Naive thymus-derived CD4-positive, alpha-beta T cell (primary cell): ENCODE measurements at regions not wholly inside any gene's neighbourhood (a gene's known extent, or its start where the extent isn't known, plus 50 kb on each side); places are given as distances from the start of the nearest gene placed in this dataset.
"Not testable (repeated sequence)": the region's sequence is repeated elsewhere in the genome, so short reads cannot be mapped to it uniquely, and the experiment has no call there.

Experiments
- ATAC-seq: fragments of 150-1000 bp; cut with Tn5 transposase; 2 replicates; pipeline ENCODE4 v1.10.0; 2021; ENCODE audit warnings: mild to moderate bottlenecking, moderate library complexity
- CTCF ChIA-PET: fragments of 350-600 bp; sonication (Branson Sonifier 250); formaldehyde crosslinking; loops from one replicate; lab custom pipeline; 2021; ENCODE audit warnings: antibody characterized with exemption; lab: Charles Lee
- POLR2A ChIA-PET: fragments of 350-600 bp; sonication (Branson Sonifier 250); formaldehyde crosslinking; loops from one replicate; lab custom pipeline; 2021; ENCODE audit warnings: antibody characterized with exemption, inconsistent platforms; lab: Charles Lee
- DNase-seq, 9 donors: peaks; one replicate each; pipeline versions ENCODE4 v3.0.0 to v3.0.0-alpha.2; 2020 to 2022; ENCODE audit warnings: mixed read lengths in 1 of 9
- H3K27ac ChIP-seq: one replicate; pipeline ENCODE4 v1.7.0; 2013; ENCODE audit warnings: mild to moderate bottlenecking, low read depth, low read length, moderate library complexity
- H3K27me3 ChIP-seq, 2 donors: one replicate each; pipeline ENCODE4 v1.7.0; 2013; ENCODE audit warnings: low read length in 2 of 2, mild to moderate bottlenecking in 2 of 2, moderate library complexity in 2 of 2; ENCODE audit not compliant: control insufficient read depth in 2 of 2, insufficient read depth in 2 of 2
- H3K36me3 ChIP-seq, 3 experiments: 1 replicate in 2 of 3; 2 replicates in 1 of 3; pipeline ENCODE4 v1.7.0; 2013; ENCODE audit warnings: low read length in 3 of 3, mild to moderate bottlenecking in 3 of 3, moderate library complexity in 1 of 3; ENCODE audit not compliant: insufficient read depth in 3 of 3, control insufficient read depth in 2 of 3
- H3K4me1 ChIP-seq, 2 donors: one replicate each; pipeline ENCODE4 v1.7.0; 2013; ENCODE audit warnings: low read length in 2 of 2, mild to moderate bottlenecking in 2 of 2, moderate library complexity in 1 of 2; ENCODE audit not compliant: control insufficient read depth in 2 of 2, insufficient read depth in 2 of 2
- H3K4me3 ChIP-seq: 2 replicates; pipeline ENCODE4 v1.7.0; 2013; ENCODE audit warnings: mild to moderate bottlenecking, low read length
- H3K9me3 ChIP-seq, 3 experiments: 1 replicate in 2 of 3; 2 replicates in 1 of 3; pipeline ENCODE4 v1.7.0; 2013; ENCODE audit warnings: low read length in 3 of 3; ENCODE audit not compliant: control insufficient read depth in 2 of 3
- H3K27ac Mint-ChIP-seq, 9 donors: one replicate each; pipeline ENCODE4 v1.8.0; 2020 to 2022; ENCODE audit warnings: mixed read lengths in 9 of 9, mild to moderate bottlenecking in 8 of 9, moderate library complexity in 5 of 9, inconsistent platforms in 2 of 9
- H3K27me3 Mint-ChIP-seq, 5 donors: one replicate each; pipeline ENCODE4 v1.8.0; 2021 to 2022; ENCODE audit warnings: mixed read lengths in 5 of 5, mild to moderate bottlenecking in 1 of 5
- H3K36me3 Mint-ChIP-seq, 5 donors: one replicate each; pipeline ENCODE4 v1.8.0; 2020 to 2022; ENCODE audit warnings: mixed read lengths in 5 of 5, mild to moderate bottlenecking in 3 of 5, inconsistent platforms in 1 of 5
- H3K4me1 Mint-ChIP-seq, 7 donors: one replicate each; pipeline ENCODE4 v1.8.0; 2020 to 2022; ENCODE audit warnings: mixed read lengths in 7 of 7, mild to moderate bottlenecking in 3 of 7, inconsistent platforms in 1 of 7
- H3K4me3 Mint-ChIP-seq, 10 donors: one replicate each; pipeline ENCODE4 v1.8.0; 2020 to 2022; ENCODE audit warnings: mild to moderate bottlenecking in 10 of 10, mixed read lengths in 10 of 10, moderate library complexity in 6 of 10, inconsistent platforms in 2 of 10
- H3K9me3 Mint-ChIP-seq, 11 donors: one replicate each; pipeline ENCODE4 v1.8.0; 2020 to 2022; ENCODE audit warnings: mixed read lengths in 11 of 11, mild to moderate bottlenecking in 4 of 11, inconsistent platforms in 1 of 11, moderate library complexity in 1 of 11
- intact Hi-C, 2 donors: fragments of 100-400 bp; cut with micrococcal nuclease; formaldehyde crosslinking; loops; one replicate each; pipeline ENCODE4 v1.15.1; 2023

- no peak for ATAC-seq
- Histone ChIP-seq H3K4me3 (no peak overlapping the region), H3K4me1 (no peaks in the 10 kb centered on the region), H3K9me3 (no peaks in the 10 kb centered on the region), H3K27me3 (no peaks in the 10 kb centered on the region), H3K36me3 (no peaks in the 10 kb centered on the region), H3K27ac (no peak overlapping the region)
- H3K4me3 Mint-ChIP-seq: no peak overlapping the region
- no peak for DNase-seq
- H3K9me3 Mint-ChIP-seq: peaks cover 0 to 26% (median 6%) of the 10 kb centered on the region in 11 donors
- H3K27ac Mint-ChIP-seq: no peak overlapping the region
- peaks cover 0 to 12% (median 0%) of the 10 kb centered on the region in 5 donors for H3K27me3 Mint-ChIP-seq
- no peaks in the 10 kb centered on the region for H3K36me3 Mint-ChIP-seq
- intact Hi-C loops: no loop called here
- POLR2A ChIA-PET: no interaction called here
- CTCF ChIA-PET: no interaction called here
- no peaks in the 10 kb centered on the region for H3K4me1 Mint-ChIP-seq
These were observed 501.6 kb upstream of the GYPC start for GRCh38 chr2:126154256-126154785.

- H3K9me3 ChIP-seq, H3K36me3 ChIP-seq, H3K27ac ChIP-seq, H3K36me3 Mint-ChIP-seq, H3K4me3 ChIP-seq, POLR2A ChIA-PET, H3K4me3 Mint-ChIP-seq, H3K4me1 Mint-ChIP-seq, intact Hi-C loops, DNase-seq, ATAC-seq, H3K27ac Mint-ChIP-seq, CTCF ChIA-PET, H3K4me1 ChIP-seq, H3K27me3 ChIP-seq: not testable (repeated sequence)
- Mint-ChIP-seq H3K27me3 (peaks cover 0 to 17% (median 4%) of the 10 kb centered on the region in 5 donors), H3K9me3 (peaks cover 0 to 12% (median 0%) of the 10 kb centered on the region in 11 donors)
These were observed 495.0 kb upstream of the GYPC start for GRCh38 chr2:126160950-126161349.

GRCh38 chr2:126172631-126173184 lies 483.2 kb upstream of the GYPC start:
- no peaks in the 10 kb centered on the region for H3K4me1 Mint-ChIP-seq
- POLR2A ChIA-PET: no interaction called here
- CTCF ChIA-PET: no interaction called here
- peaks cover 0 to 4% (median 0%) of the 10 kb centered on the region in 11 donors for H3K9me3 Mint-ChIP-seq
- H3K36me3 Mint-ChIP-seq: no peaks in the 10 kb centered on the region
- intact Hi-C loops: no loop called here
- Histone ChIP-seq H3K27ac (no peak overlapping the region), H3K9me3 (no peaks in the 10 kb centered on the region), H3K4me3 (no peak overlapping the region), H3K36me3 (no peaks in the 10 kb centered on the region), H3K27me3 (no peaks in the 10 kb centered on the region), H3K4me1 (no peaks in the 10 kb centered on the region)
- H3K4me3 Mint-ChIP-seq: no peak overlapping the region
- no peaks in the 10 kb centered on the region for H3K27me3 Mint-ChIP-seq
- no peak overlapping the region for H3K27ac Mint-ChIP-seq
- DNase-seq (no peak), ATAC-seq (no peak)

GRCh38 chr2:126175222-126175621 lies 480.7 kb upstream of the GYPC start:
- no peaks in the 10 kb centered on the region for H3K4me1 ChIP-seq
- Mint-ChIP-seq H3K27me3 (no peaks in the 10 kb centered on the region), H3K27ac (no peak overlapping the region), H3K9me3 (peaks cover 0 to 4% (median 0%) of the 10 kb centered on the region in 11 donors), H3K36me3 (no peaks in the 10 kb centered on the region), H3K4me3 (no peak overlapping the region), H3K4me1 (no peaks in the 10 kb centered on the region)
- no peak for DNase-seq
- no peak overlapping the region for H3K27ac ChIP-seq
- H3K4me3 ChIP-seq: no peak overlapping the region
- intact Hi-C loops: no loop called here
- ChIA-PET POLR2A (no interaction called here), CTCF (no interaction called here)
- H3K27me3 ChIP-seq: no peaks in the 10 kb centered on the region
- ATAC-seq: no peak
- no peaks in the 10 kb centered on the region for H3K36me3 ChIP-seq
- no peaks in the 10 kb centered on the region for H3K9me3 ChIP-seq

- Histone ChIP-seq H3K9me3 (no peaks in the 10 kb centered on the region), H3K36me3 (no peaks in the 10 kb centered on the region), H3K4me3 (no peak overlapping the region), H3K27me3 (no peaks in the 10 kb centered on the region), H3K4me1 (no peaks in the 10 kb centered on the region), H3K27ac (no peak overlapping the region)
- intact Hi-C loops: no loop called here
- H3K4me3 Mint-ChIP-seq: no peak overlapping the region
- ChIA-PET POLR2A (no interaction called here), CTCF (no interaction called here)
- no peaks in the 10 kb centered on the region for H3K27me3 Mint-ChIP-seq
- no peaks in the 10 kb centered on the region for H3K36me3 Mint-ChIP-seq
- no peak overlapping the region for H3K27ac Mint-ChIP-seq
- no peaks in the 10 kb centered on the region for H3K4me1 Mint-ChIP-seq
- ATAC-seq: no peak
- no peak for DNase-seq
- H3K9me3 Mint-ChIP-seq: no peaks in the 10 kb centered on the region
These were observed 478.5 kb upstream of the GYPC start for GRCh38 chr2:126177479-126177878.

- H3K4me1 Mint-ChIP-seq: no peaks in the 10 kb centered on the region
- H3K4me1 ChIP-seq: no peaks in the 10 kb centered on the region
- intact Hi-C loops: no loop called here
- no peak overlapping the region for H3K27ac Mint-ChIP-seq
- peaks cover 0 to 8% (median 4%) of the 10 kb centered on the region in 11 donors for H3K9me3 Mint-ChIP-seq
- H3K27ac ChIP-seq: no peak overlapping the region
- H3K27me3 Mint-ChIP-seq: peaks cover 0 to 10% (median 5%) of the 10 kb centered on the region in 5 donors
- H3K36me3 ChIP-seq: no peaks in the 10 kb centered on the region
- peaks cover 0 to 3% (median 0%) of the 10 kb centered on the region in 5 donors for H3K36me3 Mint-ChIP-seq
- ATAC-seq (no peak), DNase-seq (no peak)
- CTCF ChIA-PET: no interaction called here
- H3K4me3 Mint-ChIP-seq: no peak overlapping the region
- no peak overlapping the region for H3K4me3 ChIP-seq
- H3K9me3 ChIP-seq: no peaks in the 10 kb centered on the region
- no peaks in the 10 kb centered on the region for H3K27me3 ChIP-seq
- POLR2A ChIA-PET: no interaction called here
These were observed 468.3 kb upstream of the GYPC start for GRCh38 chr2:126187668-126188067.

GRCh38 chr2:126189527-126189926 lies 466.4 kb upstream of the GYPC start:
- no peaks in the 10 kb centered on the region for H3K9me3 ChIP-seq
- no peaks in the 10 kb centered on the region for H3K4me1 ChIP-seq
- H3K27ac Mint-ChIP-seq: no peak overlapping the region
- H3K4me3 ChIP-seq: no peak overlapping the region
- intact Hi-C loops: no loop called here
- H3K27me3 Mint-ChIP-seq: peaks cover 0 to 12% (median 9%) of the 10 kb centered on the region in 5 donors
- H3K9me3 Mint-ChIP-seq: peaks cover 0 to 10% (median 2%) of the 10 kb centered on the region in 11 donors
- H3K27me3 ChIP-seq: no peaks in the 10 kb centered on the region
- ChIA-PET CTCF (no interaction called here), POLR2A (no interaction called here)
- no peak for DNase-seq
- H3K36me3 ChIP-seq: no peaks in the 10 kb centered on the region
- H3K4me3 Mint-ChIP-seq: no peak overlapping the region
- no peak for ATAC-seq
- H3K36me3 Mint-ChIP-seq: peaks cover 0 to 3% (median 0%) of the 10 kb centered on the region in 5 donors
- H3K27ac ChIP-seq: no peak overlapping the region
- H3K4me1 Mint-ChIP-seq: no peaks in the 10 kb centered on the region
